ENCODE measurements at regions not wholly inside any gene's neighbourhood (a gene's known extent, or its start where the extent isn't known, plus 50 kb on each side); places are given as distances from the start of the nearest gene placed in this dataset.

GRCh38 chr15:95622843-95623242 is 707.7 kb upstream of the NR2F2 start (continued):
- TF ChIP-seq ATF2 (IDR thresholded peaks at IDR 0.05; ENCODE audit: low read length) (no peak), HDAC6 (IDR thresholded peaks at IDR 0.05; ENCODE audit: low read depth, low read length) (no peak), ZNF274 (IDR thresholded peaks at IDR 0.05; ENCODE audit: borderline replicate concordance, extremely low read depth, low read length) (no peak)

All from H1 (cell line).